ENCODE measurements at regions not wholly inside any gene's neighbourhood (a gene's known extent, or its start where the extent isn't known, plus 50 kb on each side); places are given as distances from the start of the nearest gene placed in this dataset.
A peak's percentile ranks its signal among the peaks of the same experiment; 100 is the strongest.

DNA sequence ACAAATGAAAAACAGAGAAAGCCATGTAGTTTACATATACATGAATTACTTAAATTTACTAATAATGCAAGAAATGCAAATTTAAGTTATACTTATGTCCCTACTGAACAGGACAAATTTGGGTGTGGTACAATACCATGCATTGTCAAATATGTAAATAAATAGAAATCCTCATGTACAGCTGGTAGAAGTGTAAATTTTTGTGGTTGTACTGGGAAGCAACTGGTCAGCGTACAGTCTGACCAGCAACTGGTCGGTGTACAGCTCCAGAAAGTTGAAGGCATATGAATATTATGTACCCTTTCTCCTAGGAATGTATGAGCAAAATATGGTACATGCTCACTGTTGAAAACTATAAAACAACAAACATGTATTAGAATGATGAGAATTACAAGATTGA, 93.9 kb upstream of the TMEM106B start:
- DNase-seq = no peak
- intact Hi-C loops (cut with DNase I) = no loop called here

- intact Hi-C loops (cut with DNase I) = no loop called here
- DNase-seq = peak in 1 of 10 donors; percentile 14
Measured at GRCh38 chr7:12119620-12120303, 91.3 kb upstream of the TMEM106B start.

- no peak for DNase-seq
- intact Hi-C loops (cut with DNase I) = no loop called here
Measured at GRCh38 chr7:12120632-12121031, 90.5 kb upstream of the TMEM106B start.

GRCh38 chr7:12123172-12123571, 87.9 kb upstream of the TMEM106B start:
- no peak for DNase-seq
- intact Hi-C loops (cut with DNase I) = no loop called here

DNA sequence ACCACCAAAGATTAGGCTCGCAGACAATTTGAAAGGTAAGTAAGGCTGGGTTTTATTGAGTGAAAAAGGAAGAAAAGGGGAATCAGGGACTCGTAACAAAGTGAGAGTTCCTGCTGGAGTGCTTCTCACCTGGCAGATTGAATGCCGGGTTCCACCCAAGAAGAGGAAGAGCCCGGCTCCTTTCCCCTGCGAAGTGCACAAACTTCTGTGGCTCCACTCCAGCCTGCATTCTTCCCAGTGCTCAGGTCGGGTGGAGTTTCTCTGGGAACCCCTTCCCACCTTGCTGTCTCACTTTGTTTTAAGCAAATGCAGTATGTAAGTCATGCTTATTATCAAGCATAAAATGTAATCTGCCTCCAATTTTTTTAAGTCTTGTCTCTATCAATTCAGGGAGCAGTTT, 87.1 kb upstream of the TMEM106B start:
- intact Hi-C loops (cut with DNase I) = no loop called here
- DNase-seq = peak in 2 of 10 donors; percentile 55 to 67

DNA sequence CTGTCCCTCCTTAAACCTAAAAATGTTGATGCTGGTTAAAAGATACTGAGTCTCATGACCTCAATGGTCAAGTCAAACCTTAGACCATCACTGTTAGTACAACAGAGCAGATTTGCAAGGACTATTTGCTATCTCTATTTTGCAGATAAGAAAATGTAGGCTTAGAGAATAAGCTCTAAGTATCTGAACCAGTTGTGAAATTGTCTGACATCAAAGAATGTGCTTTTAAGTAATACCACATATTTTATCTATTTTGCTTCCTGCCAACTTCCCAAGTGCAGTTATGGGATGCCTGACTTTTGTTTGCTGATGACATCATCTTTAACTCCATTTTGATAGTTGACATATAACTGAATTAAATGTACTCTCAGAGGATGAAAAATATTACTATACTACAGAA, 83.6 kb upstream of the TMEM106B start:
- DNase-seq = no peak
- intact Hi-C loops (cut with DNase I) = no loop called here

DNA sequence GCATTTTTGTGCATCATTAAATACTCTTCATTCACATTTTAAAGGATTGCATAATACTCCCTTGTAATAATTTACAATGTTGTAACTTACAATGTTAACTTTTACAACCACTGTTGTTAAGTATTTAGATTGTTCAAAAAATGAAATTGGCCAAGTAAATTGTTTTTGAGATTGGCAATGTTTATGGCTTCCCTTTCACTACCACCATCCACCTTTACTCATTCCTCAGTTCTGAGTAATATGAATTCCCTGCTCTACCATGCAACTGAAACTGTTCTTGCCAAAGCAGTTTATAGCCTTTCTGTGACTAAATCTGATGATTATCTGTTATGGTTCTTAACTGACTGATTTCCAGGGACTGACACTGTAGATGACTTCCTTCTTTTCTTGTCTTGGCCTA, 80.5 kb upstream of the TMEM106B start:
- intact Hi-C loops (cut with DNase I) = no loop called here
- no peak for DNase-seq

DNA sequence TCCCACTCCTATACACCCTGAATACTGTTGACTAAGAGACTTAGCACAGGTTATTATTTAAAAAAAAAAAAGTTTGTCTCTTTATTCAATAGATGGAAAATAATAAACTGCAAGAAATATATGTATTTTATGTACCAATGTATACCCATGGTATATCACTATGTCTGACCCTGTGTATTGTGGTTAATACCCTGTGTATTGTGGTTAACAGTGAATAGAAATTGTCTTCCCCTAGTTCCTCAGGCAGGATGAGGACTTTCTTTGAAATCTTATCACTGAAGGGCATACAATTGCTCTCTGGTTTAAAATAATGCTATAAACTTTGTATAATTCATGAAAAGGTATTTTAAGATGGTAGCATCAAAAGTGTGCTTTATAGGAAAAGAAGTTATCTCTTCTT, 80.0 kb upstream of the TMEM106B start:
- intact Hi-C loops (cut with DNase I) = no loop called here
- no peak for DNase-seq

DNA sequence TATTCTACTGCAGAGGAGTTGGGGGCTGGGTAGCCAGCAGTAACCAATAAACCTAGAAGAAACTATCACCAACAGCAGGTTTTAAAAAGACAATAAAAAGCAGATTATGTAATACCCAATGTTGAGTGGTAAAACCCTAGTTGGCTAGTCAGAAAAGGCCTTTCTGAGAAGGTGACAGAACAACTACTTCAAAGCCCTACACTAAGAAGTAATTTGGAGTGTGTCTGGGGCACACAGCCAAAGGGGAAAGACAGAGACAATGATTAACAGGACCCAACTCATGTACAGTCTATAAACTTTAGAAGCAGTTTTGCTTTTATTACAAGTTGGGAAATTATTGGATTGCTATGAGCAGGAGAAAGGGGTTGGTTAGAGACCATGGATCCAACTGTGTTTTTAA, 77.2 kb upstream of the TMEM106B start:
- intact Hi-C loops (cut with DNase I) = no loop called here
- no peak for DNase-seq

GRCh38 chr7:12136523-12136922, 74.6 kb upstream of the TMEM106B start:
- DNase-seq = no peak

DNA sequence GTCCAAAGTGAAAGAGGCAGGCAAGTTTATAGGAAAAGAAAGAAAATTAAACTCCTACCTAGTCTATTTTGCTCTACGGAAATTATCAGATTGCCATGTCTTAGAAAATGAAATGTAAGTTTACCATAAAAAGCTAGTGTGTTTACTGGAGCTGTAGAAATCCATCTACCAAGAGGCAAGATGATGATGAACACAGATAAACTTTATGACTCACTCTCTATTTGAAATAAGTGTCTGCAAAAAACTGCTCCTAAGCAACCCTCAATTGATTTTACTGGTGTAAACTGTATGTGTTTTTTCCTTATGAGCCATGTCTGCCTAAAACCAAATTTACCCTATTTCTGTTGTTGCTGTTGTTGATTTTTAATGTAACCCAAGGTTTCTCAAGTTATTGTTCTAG, 73.8 kb upstream of the TMEM106B start:
- intact Hi-C loops (cut with DNase I) = no loop called here

More at GRCh38 chr7:12136523-12136922, 74.6 kb upstream of the TMEM106B start:
- intact Hi-C loops (cut with DNase I) = no loop called here

GRCh38 chr7:12138421-12138820, 72.7 kb upstream of the TMEM106B start:
- DNase-seq = no peak
- intact Hi-C loops (cut with DNase I) = no loop called here

More for the DNA sequence above, 73.8 kb upstream of the TMEM106B start:
- DNase-seq = no peak

DNA sequence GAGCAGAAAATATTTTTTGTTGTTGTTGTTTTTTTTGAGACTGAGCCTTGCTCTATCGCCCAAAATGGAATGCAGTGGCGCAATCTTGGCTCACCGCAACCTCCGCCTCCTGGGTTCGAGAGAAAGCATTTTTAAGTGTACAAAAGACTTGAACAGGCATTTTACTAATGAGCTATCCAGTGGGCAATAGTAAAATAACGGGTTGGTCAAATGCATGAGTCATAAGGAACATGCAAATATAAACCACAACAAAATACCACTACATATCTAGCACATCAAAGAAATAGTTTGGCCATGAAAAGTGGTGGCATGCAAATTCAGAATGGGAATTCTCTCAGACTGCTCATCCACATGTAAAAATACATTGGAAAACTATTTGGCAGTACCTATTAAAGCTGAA, 71.7 kb upstream of the TMEM106B start:
- intact Hi-C loops (cut with DNase I) = no loop called here
- no peak for DNase-seq

- DNase-seq = no peak
- intact Hi-C loops (cut with DNase I) = no loop called here
Measured at GRCh38 chr7:12146813-12147212, 64.3 kb upstream of the TMEM106B start.

DNA sequence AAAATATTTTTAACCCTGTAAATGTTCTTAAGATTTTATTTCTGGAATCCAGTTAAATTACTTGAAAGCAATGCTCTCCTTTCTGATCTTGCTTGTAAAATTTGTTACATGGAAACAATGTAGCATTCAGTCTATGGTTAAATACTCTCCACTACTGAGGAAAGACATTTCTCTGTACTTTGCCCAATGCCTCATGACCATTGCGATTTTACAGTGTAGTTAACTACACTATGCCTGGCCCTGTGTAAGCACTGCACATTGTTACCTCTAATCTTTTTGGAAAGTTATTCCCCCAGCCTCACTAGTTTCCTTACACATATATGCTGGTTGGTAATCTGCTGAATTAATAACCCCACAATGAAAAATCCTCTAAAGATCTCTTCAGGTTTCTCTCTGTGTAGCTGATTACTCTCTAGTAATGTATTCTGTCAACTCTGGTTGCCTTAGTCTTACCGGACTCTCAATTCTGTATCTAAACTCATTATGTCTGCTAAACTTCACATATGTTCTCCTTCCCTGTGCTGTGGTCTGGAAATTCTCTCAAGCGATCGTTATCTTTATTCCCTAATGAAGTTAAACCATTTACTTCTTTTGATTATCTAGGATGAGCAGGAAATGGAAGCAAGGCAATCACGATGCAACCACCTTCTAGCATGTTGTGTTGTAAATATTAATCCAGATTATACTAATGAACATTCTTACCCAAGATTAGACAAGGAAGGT, 58.7 kb upstream of the TMEM106B start:
- no peak for DNase-seq
- intact Hi-C loops (cut with DNase I) = no loop called here

GRCh38 chr7:12154119-12154518, 57.0 kb upstream of the TMEM106B start:
- no peak for DNase-seq
- intact Hi-C loops (cut with DNase I) = no loop called here

DNA sequence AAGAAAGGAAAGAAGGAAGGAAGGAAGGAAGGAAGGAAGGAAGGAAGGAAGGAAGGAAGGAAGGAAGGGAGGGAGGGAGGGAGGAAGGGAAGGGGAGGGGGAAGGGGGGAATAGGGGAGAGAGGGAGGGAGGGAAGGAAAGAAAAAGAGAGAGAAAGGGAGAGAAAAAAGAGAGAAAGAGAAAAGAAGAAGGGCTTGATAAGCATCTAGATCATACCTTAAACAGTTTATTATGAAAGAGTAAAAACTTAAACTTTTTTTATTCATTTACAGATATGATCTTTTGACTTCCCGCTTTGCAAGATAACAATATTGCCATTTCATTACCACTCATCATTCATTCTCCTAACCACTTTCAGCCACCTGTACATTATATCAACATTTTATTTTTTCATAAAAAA, 53.6 kb upstream of the TMEM106B start:
- intact Hi-C loops (cut with DNase I) = no loop called here
- DNase-seq = no peak

GRCh38 chr7:12158334-12159060, 52.6 kb upstream of the TMEM106B start:
- DNase-seq = no peak
- intact Hi-C loops (cut with DNase I) = no loop called here

GRCh38 chr7:12161146-12161545, 49.9 kb upstream of the TMEM106B start:
- intact Hi-C loops (cut with DNase I) = no loop called here
- no peak for DNase-seq
